HEK293 (cell line): ENCODE measurements at regions not wholly inside any gene's neighbourhood (a gene's known extent, or its start where the extent isn't known, plus 50 kb on each side); places are given as distances from the start of the nearest gene placed in this dataset.
"Not testable (repeated sequence)": the region's sequence is repeated elsewhere in the genome, so short reads cannot be mapped to it uniquely, and the experiment has no call there.

ENCODE experiments used
- CTCF ChIA-PET: fragments of 350-600 bp; formaldehyde crosslinking; extraction: SDS; loops from one replicate; lab custom pipeline; 2021; ENCODE audit warnings: antibody characterized with exemption; lab: Yijun Ruan, JAX
- POLR2A ChIA-PET: fragments of 300-600 bp; formaldehyde crosslinking; extraction: SDS; loops from one replicate; lab custom pipeline; 2020; ENCODE audit warnings: antibody characterized with exemption, inconsistent platforms; lab: Yijun Ruan, JAX
- H3K27ac ChIP-seq: fragments of 200-500 bp; sonication (Bioruptor generic); 2 replicates; pipeline ENCODE4 v1.5.1; 2014; ENCODE audit warnings: low read depth, low read length, control low read depth, inconsistent platforms; ENCODE audit errors: extremely low read depth
- H3K36me3 ChIP-seq, 2 experiments: fragments of 200-500 bp in 1 of 2; sonication (Bioruptor generic) in 1 of 2; 1 replicate in 1 of 2; 2 replicates in 1 of 2; pipeline ENCODE4 v1.5.1; 2014 to 2017; ENCODE audit warnings: inconsistent platforms in 2 of 2, low read length in 2 of 2; ENCODE audit not compliant: control insufficient read depth in 2 of 2, insufficient read depth in 1 of 2
- H3K4me1 ChIP-seq: fragments of 200-500 bp; sonication (Bioruptor generic); 2 replicates; pipeline ENCODE4 v1.5.1; 2014; ENCODE audit warnings: mild to moderate bottlenecking, low read length, inconsistent platforms; ENCODE audit not compliant: control insufficient read depth, insufficient read depth
- H3K4me3 ChIP-seq: 2 replicates; pipeline ENCODE4 v1.5.1; 2011; ENCODE audit warnings: low read depth, mild to moderate bottlenecking, control low read depth, low read length, moderate library complexity
- H3K9me3 ChIP-seq: fragments of 200-500 bp; sonication (Bioruptor generic); 2 replicates; pipeline ENCODE4 v1.5.1; 2014; ENCODE audit warnings: low read depth, low read length, inconsistent platforms; ENCODE audit not compliant: control insufficient read depth, insufficient read depth
- GFI1B ChIP-seq: fragments of 450-650 bp; formaldehyde crosslinking; IDR thresholded peaks from 2 replicates; pipeline ENCODE4 v1.5.1; 2016; ENCODE audit warnings: missing biosample characterization, missing genetic modification characterization
- GLI2 ChIP-seq: fragments of 450-650 bp; formaldehyde crosslinking; IDR thresholded peaks from 2 replicates; pipeline ENCODE4; 2017; ENCODE audit warnings: missing biosample characterization, missing genetic modification characterization, low read depth, borderline replicate concordance
- PRDM1 ChIP-seq: fragments of 450-650 bp; formaldehyde crosslinking; IDR thresholded peaks from 2 replicates; pipeline ENCODE4; 2016; ENCODE audit warnings: missing biosample characterization, missing genetic modification characterization
- SP3 ChIP-seq: fragments of 450-650 bp; formaldehyde crosslinking; IDR thresholded peaks from 2 replicates; pipeline ENCODE4 v1.5.1; 2016; ENCODE audit warnings: missing biosample characterization, missing genetic modification characterization
- TCF7L2 ChIP-seq: IDR thresholded peaks from 2 replicates; pipeline ENCODE4 v1.6.1; 2011; ENCODE audit warnings: low read depth, mild to moderate bottlenecking, inconsistent platforms, low read length, moderate library complexity, borderline replicate concordance
- ZFHX2 ChIP-seq: fragments of 450-650 bp; formaldehyde crosslinking; conservative IDR thresholded peaks from 2 replicates; pipeline ENCODE4 v1.5.1; 2016; ENCODE audit warnings: missing biosample characterization, missing genetic modification characterization
- ZFP3 ChIP-seq: fragments of 450-650 bp; formaldehyde crosslinking; IDR thresholded peaks from 2 replicates; pipeline ENCODE4 v1.5.1; 2016; ENCODE audit warnings: low read depth, missing biosample characterization, missing genetic modification characterization
- ZFP37 ChIP-seq: fragments of 450-650 bp; formaldehyde crosslinking; IDR thresholded peaks from 2 replicates; pipeline ENCODE4 v1.5.1; 2016; ENCODE audit warnings: missing biosample characterization, missing genetic modification characterization
- ZNF112 ChIP-seq: fragments of 450-650 bp; formaldehyde crosslinking; IDR thresholded peaks from 2 replicates; pipeline ENCODE4 v1.5.0; 2017; ENCODE audit warnings: missing biosample characterization, missing genetic modification characterization
- ZNF121 ChIP-seq: fragments of 450-650 bp; formaldehyde crosslinking; IDR thresholded peaks from 2 replicates; pipeline ENCODE4 v1.5.1; 2016; ENCODE audit warnings: missing biosample characterization, missing genetic modification characterization
- ZNF341 ChIP-seq: fragments of 450-650 bp; formaldehyde crosslinking; IDR thresholded peaks from 2 replicates; pipeline ENCODE4; 2016; ENCODE audit warnings: low read depth, missing biosample characterization, missing genetic modification characterization
- ZNF366 ChIP-seq: fragments of 450-650 bp; formaldehyde crosslinking; conservative IDR thresholded peaks from 2 replicates; pipeline ENCODE4 v1.5.1; 2016; ENCODE audit warnings: missing biosample characterization, missing genetic modification characterization
- ZNF37A ChIP-seq: fragments of 450-650 bp; IDR thresholded peaks from 2 replicates; pipeline ENCODE4 v1.5.1; 2018; ENCODE audit warnings: missing biosample characterization, missing genetic modification characterization
- ZNF391 ChIP-seq: fragments of 450-650 bp; formaldehyde crosslinking; IDR thresholded peaks from 2 replicates; pipeline ENCODE4 v1.5.1; 2016; ENCODE audit warnings: low read depth, missing biosample characterization, missing genetic modification characterization, borderline replicate concordance
- ZNF404 ChIP-seq: fragments of 450-650 bp; formaldehyde crosslinking; IDR thresholded peaks from 2 replicates; pipeline ENCODE4 v1.5.1; 2017; ENCODE audit warnings: missing biosample characterization, missing genetic modification characterization
- ZNF501 ChIP-seq: fragments of 450-650 bp; formaldehyde crosslinking; IDR thresholded peaks from 2 replicates; pipeline ENCODE4 v1.5.1; 2016; ENCODE audit warnings: missing biosample characterization, missing genetic modification characterization
- ZNF544 ChIP-seq: fragments of 450-650 bp; formaldehyde crosslinking; IDR thresholded peaks from 2 replicates; pipeline ENCODE4 v1.5.0; 2017; ENCODE audit warnings: missing biosample characterization, missing genetic modification characterization
- ZNF621 ChIP-seq: fragments of 450-650 bp; formaldehyde crosslinking; IDR thresholded peaks from 2 replicates; pipeline ENCODE4 v1.5.1; 2017; ENCODE audit warnings: missing biosample characterization, missing genetic modification characterization
- ZNF624 ChIP-seq: fragments of 450-650 bp; formaldehyde crosslinking; IDR thresholded peaks from 2 replicates; pipeline ENCODE4 v1.5.1; 2017; ENCODE audit warnings: missing biosample characterization, missing genetic modification characterization
- ZNF629 ChIP-seq: fragments of 450-650 bp; formaldehyde crosslinking; IDR thresholded peaks from 2 replicates; pipeline ENCODE4 v1.5.1; 2017; ENCODE audit warnings: missing biosample characterization, missing genetic modification characterization
- ZNF664 ChIP-seq: fragments of 450-650 bp; formaldehyde crosslinking; IDR thresholded peaks from 2 replicates; pipeline ENCODE4 v1.5.1; 2016; ENCODE audit warnings: missing biosample characterization, missing genetic modification characterization
- ZSCAN23 ChIP-seq: fragments of 450-650 bp; formaldehyde crosslinking; IDR thresholded peaks from 2 replicates; pipeline ENCODE4 v1.5.1; 2016; ENCODE audit warnings: missing biosample characterization, missing genetic modification characterization
- TF ChIP-seq, protein P1 (sequence below): fragments of 450-650 bp; formaldehyde crosslinking; IDR thresholded peaks from 2 replicates; pipeline ENCODE4 v1.5.1; 2017; ENCODE audit warnings: missing biosample characterization, missing genetic modification characterization
- TF ChIP-seq, protein P2 (sequence below): fragments of 450-650 bp; formaldehyde crosslinking; IDR thresholded peaks from 2 replicates; pipeline ENCODE4 v1.5.1; 2016; ENCODE audit warnings: missing biosample characterization, missing genetic modification characterization, low read depth

GRCh38 chr21:17397703-17398102, 115.1 kb upstream of the CXADR start:
- TF ChIP-seq ZNF404 (no peak), PRDM1 (tag by site-specific recombination) (peak; percentile 83), ZNF366 (peak; percentile 73)
- ChIA-PET CTCF (interaction anchor here (1.6 kb wide), 1 partner anchor 161 kb away, joined by 3 read pairs; no protein-coding TSS in a partner anchor), POLR2A (interaction anchor here (1.4 kb wide), 1 partner anchor 19 kb away, joined by 4 read pairs; no protein-coding TSS in a partner anchor)
- Histone ChIP-seq H3K9me3 (no peaks in the 10 kb centered on the region), H3K27ac (no peak overlapping the region), H3K4me1 (no peaks in the 10 kb centered on the region), H3K36me3 (no peaks in the 10 kb centered on the region), H3K4me3 (no peak overlapping the region)

GRCh38 chr21:17398954-17399353, 113.9 kb upstream of the CXADR start:
- CTCF ChIA-PET, H3K9me3 ChIP-seq, H3K27ac ChIP-seq, H3K4me3 ChIP-seq, H3K4me1 ChIP-seq, H3K36me3 ChIP-seq: not testable (repeated sequence)
- peak; percentile 43; the same call in 1 of the 2 replicates for TF ChIP-seq ZNF121 (tag by site-specific recombination)
- POLR2A ChIA-PET = interaction anchor here (0.6 kb wide), 2 partner anchors 17 to 177 kb away, joined by 3 to 4 read pairs; no protein-coding TSS in a partner anchor

DNA sequence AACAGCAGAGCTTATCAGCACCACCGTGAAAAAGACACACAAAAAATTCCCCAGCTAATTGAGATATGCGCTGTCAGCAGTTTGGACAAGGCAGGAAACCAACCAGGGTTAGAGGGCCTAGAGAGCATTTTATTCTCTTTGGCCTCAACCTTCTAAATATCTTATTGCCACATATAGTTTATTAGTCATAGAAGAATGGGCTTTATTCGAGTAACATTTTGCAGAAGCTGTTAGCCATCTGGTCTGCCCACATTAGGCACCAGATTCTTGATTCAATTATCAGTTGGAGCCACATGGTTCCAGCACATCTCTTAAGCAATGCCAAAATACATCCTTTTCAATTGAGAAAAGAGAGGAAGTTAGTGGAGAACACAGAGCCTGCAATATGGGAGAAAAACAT, 109.9 kb upstream of the CXADR start:
- H3K4me1 ChIP-seq = no peaks in the 10 kb centered on the region
- H3K4me3 ChIP-seq = no peak overlapping the region
- no peaks in the 10 kb centered on the region; the same call in 1 of the 2 replicates for H3K9me3 ChIP-seq
- ChIA-PET POLR2A (no interaction called here), CTCF (no interaction called here)
- H3K27ac ChIP-seq = no peak overlapping the region
- no peak for TF ChIP-seq ZFP3 (tag by site-specific recombination)
- no peak for TF ChIP-seq ZNF37A (tag by site-specific recombination)
- no peak for TF ChIP-seq ZNF391 (tag by site-specific recombination)
- no peak for TF ChIP-seq ZNF621
- H3K36me3 ChIP-seq = no peaks in the 10 kb centered on the region

DNA sequence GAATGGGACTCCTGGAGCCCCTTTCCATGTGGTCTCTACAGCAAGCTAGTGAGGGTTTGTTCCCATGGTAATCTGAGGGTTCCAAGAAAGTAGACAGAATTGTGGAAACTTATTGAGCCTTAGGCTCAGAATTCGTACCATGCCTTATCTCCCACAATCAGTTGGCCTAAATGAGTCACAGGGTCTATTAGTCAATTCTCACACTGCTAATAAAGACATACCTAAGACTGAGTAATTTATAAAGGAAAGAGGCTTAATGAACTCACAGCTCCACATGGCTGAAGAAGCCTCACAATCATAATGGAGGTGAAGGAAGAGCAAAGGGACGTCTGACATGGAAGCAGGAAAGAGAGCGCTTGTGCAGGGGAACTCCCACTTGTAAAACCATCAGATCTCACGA, 106.6 kb upstream of the CXADR start:
- H3K27ac ChIP-seq = no peak overlapping the region
- no peaks in the 10 kb centered on the region for H3K4me1 ChIP-seq
- ChIA-PET POLR2A (no interaction called here), CTCF (interaction anchor here (0.6 to 0.9 kb wide), 3 partner anchors 18 to 519 kb away, joined by 3 to 4 read pairs (median 3); no protein-coding TSS in a partner anchor)
- TF ChIP-seq, protein P1, sequence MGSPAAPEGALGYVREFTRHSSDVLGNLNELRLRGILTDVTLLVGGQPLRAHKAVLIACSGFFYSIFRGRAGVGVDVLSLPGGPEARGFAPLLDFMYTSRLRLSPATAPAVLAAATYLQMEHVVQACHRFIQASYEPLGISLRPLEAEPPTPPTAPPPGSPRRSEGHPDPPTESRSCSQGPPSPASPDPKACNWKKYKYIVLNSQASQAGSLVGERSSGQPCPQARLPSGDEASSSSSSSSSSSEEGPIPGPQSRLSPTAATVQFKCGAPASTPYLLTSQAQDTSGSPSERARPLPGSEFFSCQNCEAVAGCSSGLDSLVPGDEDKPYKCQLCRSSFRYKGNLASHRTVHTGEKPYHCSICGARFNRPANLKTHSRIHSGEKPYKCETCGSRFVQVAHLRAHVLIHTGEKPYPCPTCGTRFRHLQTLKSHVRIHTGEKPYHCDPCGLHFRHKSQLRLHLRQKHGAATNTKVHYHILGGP (tag by site-specific recombination) = no peak
- TF ChIP-seq ZNF391 (tag by site-specific recombination) (no peak), ZNF629 (tag by site-specific recombination) (no peak), ZFP37 (no peak), ZNF664 (no peak), ZNF624 (tag by site-specific recombination) (no peak), ZFHX2 (tag by site-specific recombination) (no peak), TCF7L2 (no peak)
- no peak overlapping the region for H3K4me3 ChIP-seq
- H3K36me3 ChIP-seq = no peaks in the 10 kb centered on the region
- no peaks in the 10 kb centered on the region; the same call in 1 of the 2 replicates for H3K9me3 ChIP-seq

GRCh38 chr21:17414766-17415165, 98.1 kb upstream of the CXADR start:
- Histone ChIP-seq H3K9me3 (no peaks in the 10 kb centered on the region), H3K4me1 (peaks cover 5% of the 10 kb centered on the region; the same call in 1 of the 2 replicates), H3K27ac (no peak overlapping the region), H3K4me3 (no peak overlapping the region), H3K36me3 (no peaks in the 10 kb centered on the region)
- ChIA-PET CTCF (interaction anchor here (0.6 kb wide), 1 partner anchor 29 kb away, joined by 4 read pairs; no protein-coding TSS in a partner anchor), POLR2A (no interaction called here)
- TF ChIP-seq ZNF341 (tag by site-specific recombination) = no peak
- no peak for TF ChIP-seq GLI2
- no peak for TF ChIP-seq ZNF544 (tag by site-specific recombination)
- no peak for TF ChIP-seq ZNF112 (tag by site-specific recombination)
- TF ChIP-seq GFI1B = no peak
- TF ChIP-seq SP3 (tag by site-specific recombination) = no peak
- TF ChIP-seq ZNF501 (tag by site-specific recombination) = no peak
- TF ChIP-seq, protein P2, sequence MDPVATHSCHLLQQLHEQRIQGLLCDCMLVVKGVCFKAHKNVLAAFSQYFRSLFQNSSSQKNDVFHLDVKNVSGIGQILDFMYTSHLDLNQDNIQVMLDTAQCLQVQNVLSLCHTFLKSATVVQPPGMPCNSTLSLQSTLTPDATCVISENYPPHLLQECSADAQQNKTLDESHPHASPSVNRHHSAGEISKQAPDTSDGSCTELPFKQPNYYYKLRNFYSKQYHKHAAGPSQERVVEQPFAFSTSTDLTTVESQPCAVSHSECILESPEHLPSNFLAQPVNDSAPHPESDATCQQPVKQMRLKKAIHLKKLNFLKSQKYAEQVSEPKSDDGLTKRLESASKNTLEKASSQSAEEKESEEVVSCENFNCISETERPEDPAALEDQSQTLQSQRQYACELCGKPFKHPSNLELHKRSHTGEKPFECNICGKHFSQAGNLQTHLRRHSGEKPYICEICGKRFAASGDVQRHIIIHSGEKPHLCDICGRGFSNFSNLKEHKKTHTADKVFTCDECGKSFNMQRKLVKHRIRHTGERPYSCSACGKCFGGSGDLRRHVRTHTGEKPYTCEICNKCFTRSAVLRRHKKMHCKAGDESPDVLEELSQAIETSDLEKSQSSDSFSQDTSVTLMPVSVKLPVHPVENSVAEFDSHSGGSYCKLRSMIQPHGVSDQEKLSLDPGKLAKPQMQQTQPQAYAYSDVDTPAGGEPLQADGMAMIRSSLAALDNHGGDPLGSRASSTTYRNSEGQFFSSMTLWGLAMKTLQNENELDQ (tag by site-specific recombination) = no peak
- TF ChIP-seq ZSCAN23 (tag by site-specific recombination) = no peak
